Fibroblast of gingiva (primary cell): ENCODE measurements at regions not wholly inside any gene's neighbourhood (a gene's known extent, or its start where the extent isn't known, plus 50 kb on each side); places are given as distances from the start of the nearest gene placed in this dataset.
"Not testable (repeated sequence)": the region's sequence is repeated elsewhere in the genome, so short reads cannot be mapped to it uniquely, and the experiment has no call there.

Experiments used
- DNase-seq: peaks from one replicate; pipeline ENCODE4 v3.0.0-alpha.2; 2011; ENCODE audit warnings: low read depth

- DNase-seq = no peak
Measured at GRCh38 chr14:61160798-61161197, 120.3 kb downstream of the TMEM30B start.

- DNase-seq = no peak
Measured at GRCh38 chr14:61154641-61155040, 126.5 kb downstream of the TMEM30B start.

- no peak for DNase-seq
Measured at GRCh38 chr14:61153914-61154545, 127.1 kb downstream of the TMEM30B start.

GRCh38 chr14:61153431-61153830 is 127.7 kb downstream of the TMEM30B start:
- DNase-seq = no peak

GRCh38 chr14:61152851-61153364 is 128.2 kb downstream of the TMEM30B start:
- DNase-seq = no peak

GRCh38 chr14:61151251-61151650 is 129.9 kb downstream of the TMEM30B start:
- peak; percentile 85 for DNase-seq

- peak; percentile 76 for DNase-seq
Measured at GRCh38 chr14:61150851-61151250, 130.3 kb downstream of the TMEM30B start.

- no peak for DNase-seq
Measured at GRCh38 chr14:61149896-61150295, 131.2 kb downstream of the TMEM30B start.

GRCh38 chr14:61148742-61149350 is 132.3 kb downstream of the TMEM30B start:
- DNase-seq = no peak

GRCh38 chr14:61147831-61148549 is 133.1 kb downstream of the TMEM30B start:
- DNase-seq = peak; percentile 79

- peak; percentile 62 for DNase-seq
Measured at GRCh38 chr14:61147381-61147821, 133.7 kb downstream of the TMEM30B start.

GRCh38 chr14:61146899-61147298 is 134.2 kb downstream of the TMEM30B start:
- DNase-seq = no peak

GRCh38 chr14:61145903-61146481 is 135.1 kb downstream of the TMEM30B start:
- DNase-seq = peak; percentile 94

- peak; percentile 99 for DNase-seq
Measured at GRCh38 chr14:61145034-61145902, 135.9 kb downstream of the TMEM30B start.

GRCh38 chr14:61144117-61145033 is 136.8 kb downstream of the TMEM30B start:
- DNase-seq = not testable (repeated sequence)

GRCh38 chr14:61140872-61141271 is 140.3 kb downstream of the TMEM30B start:
- DNase-seq = peak; percentile 56

GRCh38 chr14:61140271-61140670 is 140.9 kb downstream of the TMEM30B start:
- no peak for DNase-seq

- no peak for DNase-seq
Measured at GRCh38 chr14:61139006-61139599, 142.0 kb downstream of the TMEM30B start.

GRCh38 chr14:61132894-61133293 is 148.2 kb downstream of the TMEM30B start:
- DNase-seq = no peak

- no peak for DNase-seq
Measured at GRCh38 chr14:61132336-61132735, 148.8 kb downstream of the TMEM30B start.
